GM12864 (cell line): ENCODE measurements at regions not wholly inside any gene's neighbourhood (a gene's known extent, or its start where the extent isn't known, plus 50 kb on each side); places are given as distances from the start of the nearest gene placed in this dataset.
"Not testable (repeated sequence)": the region's sequence is repeated elsewhere in the genome, so short reads cannot be mapped to it uniquely, and the experiment has no call there.

Source experiments
- DNase-seq: peaks from one replicate; pipeline ENCODE4 v3.0.0-alpha.2; 2011; ENCODE audit warnings: low read depth
- H3K4me3 ChIP-seq: 2 replicates; pipeline ENCODE4 v1.5.1; 2011; ENCODE audit warnings: mild to moderate bottlenecking, low read depth, low read length, control low read depth
- CTCF ChIP-seq: IDR thresholded peaks from 2 replicates; pipeline ENCODE4 v1.5.1; 2011; ENCODE audit warnings: low read depth, mild to moderate bottlenecking, moderate library complexity, low read length, control low read depth, inconsistent platforms; ENCODE audit errors: missing control alignments

GRCh38 chr7:29639886-29640595 lies 76.4 kb downstream of the PRR15 start:
- no peak for DNase-seq
- no peak overlapping the region for H3K4me3 ChIP-seq
- TF ChIP-seq CTCF, result no peak

- H3K4me3 ChIP-seq, result no peak overlapping the region
- no peak for DNase-seq
- no peak for TF ChIP-seq CTCF
These were observed 78.0 kb downstream of the PRR15 start for GRCh38 chr7:29641651-29642050.

- DNase-seq, result no peak
- no peak overlapping the region for H3K4me3 ChIP-seq
- no peak for TF ChIP-seq CTCF
These were observed 79.0 kb downstream of the PRR15 start for GRCh38 chr7:29642494-29643155.

- H3K4me3 ChIP-seq, DNase-seq: not testable (repeated sequence)
These were observed 82.5 kb downstream of the PRR15 start for GRCh38 chr7:29646116-29646515.

- H3K4me3 ChIP-seq, result no peak overlapping the region
- no peak for TF ChIP-seq CTCF
- DNase-seq, result no peak
These were observed 83.5 kb downstream of the PRR15 start for GRCh38 chr7:29647020-29647654.

GRCh38 chr7:29647691-29648210 lies 84.1 kb downstream of the PRR15 start:
- DNase-seq, H3K4me3 ChIP-seq: not testable (repeated sequence)

GRCh38 chr7:29649028-29649716 lies 85.5 kb downstream of the PRR15 start:
- no peak for DNase-seq
- no peak for TF ChIP-seq CTCF
- no peak overlapping the region for H3K4me3 ChIP-seq
